Omental fat pad (tissue), 3 donors: ENCODE measurements at regions not wholly inside any gene's neighbourhood (a gene's known extent, or its start where the extent isn't known, plus 50 kb on each side); places are given as distances from the start of the nearest gene placed in this dataset.

Experiments
- ATAC-seq: fragments of 150-250 bp; one replicate; pipeline ENCODE4 v1.9.1; 2016; ENCODE audit warnings: mild to moderate bottlenecking, moderate library complexity; ENCODE audit not compliant: low FRiP score
- DNase-seq: peaks from one replicate; pipeline ENCODE4 v3.0.0-alpha.2; 2019; ENCODE audit warnings: low spot score
- CTCF ChIP-seq, 3 donors: fragments of 450-650 bp; IDR thresholded peaks; one replicate each; pipeline ENCODE4 v1.5.1; 2016 to 2017; ENCODE audit warnings: antibody characterized with exemption in 3 of 3, mild to moderate bottlenecking in 3 of 3, moderate library complexity in 2 of 3

- ATAC-seq: no peak
- DNase-seq: no peak
- no peak for TF ChIP-seq CTCF (IDR thresholded peaks at IDR 0.05)
Observed at GRCh38 chr6:18565231-18565630, 178.1 kb downstream of the RNF144B start.

- DNase-seq (no peak), ATAC-seq (no peak)
- no peak for TF ChIP-seq CTCF (IDR thresholded peaks at IDR 0.05)
Observed at GRCh38 chr6:18567380-18567779, 180.2 kb downstream of the RNF144B start.

- ATAC-seq (no peak), DNase-seq (no peak)
- no peak for TF ChIP-seq CTCF (IDR thresholded peaks at IDR 0.05)
Observed at GRCh38 chr6:18577491-18577890, 190.3 kb downstream of the RNF144B start.

GRCh38 chr6:18579166-18579565 lies 192.0 kb downstream of the RNF144B start:
- no peak for ATAC-seq
- no peak for DNase-seq
- TF ChIP-seq CTCF (IDR thresholded peaks at IDR 0.05): no peak

GRCh38 chr6:18579869-18580268 lies 192.7 kb downstream of the RNF144B start:
- ATAC-seq (no peak), DNase-seq (no peak)
- TF ChIP-seq CTCF (IDR thresholded peaks at IDR 0.05): no peak

- no peak for DNase-seq
- no peak for ATAC-seq
- no peak for TF ChIP-seq CTCF (IDR thresholded peaks at IDR 0.05)
Observed at GRCh38 chr6:18584372-18584771, 197.2 kb downstream of the RNF144B start.

- DNase-seq (no peak), ATAC-seq (no peak)
- TF ChIP-seq CTCF (IDR thresholded peaks at IDR 0.05): no peak
Observed at GRCh38 chr6:18585032-18585573, 198.0 kb downstream of the RNF144B start.
